ENCODE measurements at regions not wholly inside any gene's neighbourhood (a gene's known extent, or its start where the extent isn't known, plus 50 kb on each side); places are given as distances from the start of the nearest gene placed in this dataset.
"Not testable (repeated sequence)": the region's sequence is repeated elsewhere in the genome, so short reads cannot be mapped to it uniquely, and the experiment has no call there.

DNA sequence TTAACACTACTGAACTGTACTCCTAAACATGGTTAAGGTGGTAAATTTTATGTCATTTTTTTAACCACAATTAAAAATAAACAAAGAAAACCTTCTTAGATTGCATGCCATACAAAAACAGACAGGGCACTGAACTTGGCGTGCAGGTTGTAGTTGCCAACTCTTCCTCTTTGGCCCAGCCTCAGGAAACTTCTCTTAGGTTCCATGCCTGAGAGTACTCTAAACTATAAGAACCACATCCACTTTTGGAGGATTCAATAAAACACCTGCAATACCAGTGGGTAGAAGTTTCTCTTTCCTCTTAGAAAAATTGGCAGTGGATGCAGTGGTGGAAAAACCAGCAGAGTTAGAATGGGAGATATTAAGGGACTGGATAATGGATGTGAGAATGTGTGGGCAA lies 103.4 kb downstream of the LUZP4 start:
- ATAC-seq (no peak), DNase-seq (no peak)
- H3K9me3 ChIP-seq = no peaks in the 10 kb centered on the region
- H3K4me1 ChIP-seq (ENCODE audit: low read depth) = no peaks in the 10 kb centered on the region
- no peaks in the 10 kb centered on the region for H3K36me3 ChIP-seq (ENCODE audit: low read depth)
- TF ChIP-seq CTCF (IDR thresholded peaks at IDR 0.05) = no peak
- no peak overlapping the region for H3K4me3 ChIP-seq
- intact Hi-C loops (cut with DNase I, micrococcal nuclease) = no loop called here

GRCh38 chrX:115393271-115393670 lies 103.8 kb downstream of the LUZP4 start:
- no peak overlapping the region for H3K4me3 ChIP-seq
- DNase-seq (no peak), ATAC-seq (no peak)
- intact Hi-C loops (cut with DNase I, micrococcal nuclease) = no loop called here
- no peaks in the 10 kb centered on the region for H3K36me3 ChIP-seq (ENCODE audit: low read depth)
- H3K4me1 ChIP-seq (ENCODE audit: low read depth) = no peaks in the 10 kb centered on the region
- TF ChIP-seq CTCF (IDR thresholded peaks at IDR 0.05) = no peak
- H3K9me3 ChIP-seq = no peaks in the 10 kb centered on the region

GRCh38 chrX:115394806-115395205 lies 105.3 kb downstream of the LUZP4 start:
- H3K36me3 ChIP-seq (ENCODE audit: low read depth); H3K9me3 ChIP-seq; H3K4me3 ChIP-seq; DNase-seq; H3K4me1 ChIP-seq (ENCODE audit: low read depth); intact Hi-C loops (cut with DNase I, micrococcal nuclease); ATAC-seq: not testable (repeated sequence)

DNA sequence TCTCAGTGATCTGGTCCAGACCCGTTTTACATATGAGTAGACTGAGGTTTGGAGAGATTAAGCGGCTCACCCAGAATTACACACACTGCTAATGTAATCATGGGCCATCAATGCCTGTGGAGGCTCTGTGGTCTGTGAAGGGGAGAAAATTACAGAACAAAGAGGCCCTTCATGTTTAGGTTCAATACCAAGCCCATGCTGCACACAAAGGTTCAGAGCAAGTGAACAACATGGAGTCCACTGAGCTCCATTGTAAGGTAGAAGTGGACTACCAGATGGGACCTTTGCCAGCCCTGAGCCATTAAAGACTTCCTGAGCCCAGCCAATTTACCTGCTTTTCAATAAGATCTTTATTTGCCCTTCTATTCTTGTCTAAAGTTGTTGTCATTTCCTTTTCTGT lies 109.8 kb downstream of the LUZP4 start:
- TF ChIP-seq CTCF (IDR thresholded peaks at IDR 0.05) = no peak
- ATAC-seq (no peak), DNase-seq (no peak)
- Histone ChIP-seq H3K9me3 (no peaks in the 10 kb centered on the region), H3K4me1 (ENCODE audit: low read depth) (no peaks in the 10 kb centered on the region), H3K4me3 (no peak overlapping the region), H3K36me3 (ENCODE audit: low read depth) (no peaks in the 10 kb centered on the region)
- intact Hi-C loops (cut with DNase I, micrococcal nuclease) = no loop called here

DNA sequence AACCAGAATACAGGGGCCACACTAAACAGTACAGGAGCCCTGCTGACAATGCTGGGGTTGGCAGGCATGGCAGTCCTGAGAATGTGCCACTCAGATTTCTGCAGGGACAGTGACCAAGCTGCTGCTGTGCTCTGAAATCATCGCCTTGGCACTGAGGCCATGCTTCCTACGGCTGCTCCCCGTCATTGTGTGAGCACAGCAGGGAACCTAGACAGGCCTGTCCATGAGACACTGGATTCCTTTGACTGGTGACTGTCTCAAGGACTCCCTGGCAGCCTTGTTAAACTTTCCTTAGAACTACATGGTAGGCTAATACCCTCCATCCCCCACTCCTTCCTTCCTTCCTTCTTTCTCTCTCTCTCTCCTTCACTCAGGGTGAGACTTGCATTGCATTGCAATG lies 111.4 kb downstream of the LUZP4 start:
- TF ChIP-seq CTCF (IDR thresholded peaks at IDR 0.05) = no peak
- no peaks in the 10 kb centered on the region for H3K36me3 ChIP-seq (ENCODE audit: low read depth)
- no peak for DNase-seq
- no peaks in the 10 kb centered on the region for H3K4me1 ChIP-seq (ENCODE audit: low read depth)
- ATAC-seq = no peak
- intact Hi-C loops (cut with DNase I, micrococcal nuclease) = no loop called here
- H3K4me3 ChIP-seq = no peak overlapping the region
- H3K9me3 ChIP-seq = no peaks in the 10 kb centered on the region

DNA sequence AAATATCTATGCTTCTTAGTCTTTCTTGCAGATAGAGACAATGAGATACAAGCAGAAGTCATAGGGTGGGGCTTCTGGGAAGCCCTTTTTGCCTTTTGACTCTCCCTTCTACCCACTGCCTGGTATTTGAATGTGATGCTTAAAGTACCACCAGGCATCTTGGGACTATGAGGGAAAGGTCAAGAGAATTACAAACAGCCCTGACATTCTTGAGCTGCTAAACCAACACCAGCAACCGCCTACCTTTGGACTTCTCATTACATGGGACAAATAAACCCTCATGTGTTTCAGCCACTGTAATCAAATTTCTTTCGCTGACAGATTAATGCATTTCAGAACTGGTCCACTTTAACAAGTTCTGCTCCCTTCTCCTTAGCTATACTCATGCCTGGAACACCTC lies 112.8 kb downstream of the LUZP4 start:
- DNase-seq = no peak
- H3K4me1 ChIP-seq (ENCODE audit: low read depth) = no peaks in the 10 kb centered on the region
- no peaks in the 10 kb centered on the region for H3K36me3 ChIP-seq (ENCODE audit: low read depth)
- no peaks in the 10 kb centered on the region for H3K9me3 ChIP-seq
- no peak for TF ChIP-seq CTCF (IDR thresholded peaks at IDR 0.05)
- no peak for ATAC-seq
- no peak overlapping the region for H3K4me3 ChIP-seq
- intact Hi-C loops (cut with DNase I, micrococcal nuclease) = no loop called here

All from mucosa of descending colon (tissue), 3 donors.